ENCODE measurements at regions not wholly inside any gene's neighbourhood (a gene's known extent, or its start where the extent isn't known, plus 50 kb on each side); places are given as distances from the start of the nearest gene placed in this dataset.

GRCh38 chr19:30704771-30705330 lies 332.7 kb downstream of the ZNF536 start:
- H3K36me3 ChIP-seq: no peaks in the 10 kb centered on the region
- no peak overlapping the region for H3K27ac ChIP-seq
- H3K4me3 ChIP-seq: no peak overlapping the region
- TF ChIP-seq CTCF (IDR thresholded peaks at IDR 0.05; ENCODE audit: low read depth, low read length): no peak
- DNase-seq (ENCODE audit: low read depth in 1 of 2, low spot score in 1 of 2): no peak
- H3K9me3 ChIP-seq (ENCODE audit: low read depth): no peaks in the 10 kb centered on the region
- no peaks in the 10 kb centered on the region for H3K4me1 ChIP-seq (ENCODE audit: low read depth)
- peaks cover 21% of the 10 kb centered on the region for H3K27me3 ChIP-seq

GRCh38 chr19:30703645-30704044 lies 331.5 kb downstream of the ZNF536 start:
- no peak for TF ChIP-seq CTCF (IDR thresholded peaks at IDR 0.05; ENCODE audit: low read depth, low read length)

GRCh38 chr19:30701178-30701577 lies 329.0 kb downstream of the ZNF536 start:
- no peak for DNase-seq (ENCODE audit: low read depth in 1 of 2, low spot score in 1 of 2)
- Histone ChIP-seq H3K27ac (no peak overlapping the region), H3K9me3 (ENCODE audit: low read depth) (no peaks in the 10 kb centered on the region), H3K4me3 (no peak overlapping the region), H3K27me3 (peaks cover 18% of the 10 kb centered on the region), H3K4me1 (ENCODE audit: low read depth) (no peaks in the 10 kb centered on the region), H3K36me3 (no peaks in the 10 kb centered on the region)
- TF ChIP-seq CTCF (IDR thresholded peaks at IDR 0.05; ENCODE audit: low read depth, low read length): no peak

More at GRCh38 chr19:30703645-30704044, 331.5 kb downstream of the ZNF536 start:
- Histone ChIP-seq H3K4me1 (ENCODE audit: low read depth) (no peaks in the 10 kb centered on the region), H3K36me3 (no peaks in the 10 kb centered on the region), H3K4me3 (no peak overlapping the region), H3K27ac (no peak overlapping the region), H3K9me3 (ENCODE audit: low read depth) (no peaks in the 10 kb centered on the region), H3K27me3 (peaks cover 18% of the 10 kb centered on the region)
- DNase-seq (ENCODE audit: low read depth in 1 of 2, low spot score in 1 of 2): no peak

GRCh38 chr19:30699871-30700280 lies 327.7 kb downstream of the ZNF536 start:
- no peak for TF ChIP-seq CTCF (IDR thresholded peaks at IDR 0.05; ENCODE audit: low read depth, low read length)
- no peak overlapping the region for H3K4me3 ChIP-seq
- H3K9me3 ChIP-seq (ENCODE audit: low read depth): no peaks in the 10 kb centered on the region
- no peak for DNase-seq (ENCODE audit: low read depth in 1 of 2, low spot score in 1 of 2)
- H3K27ac ChIP-seq: no peak overlapping the region
- H3K27me3 ChIP-seq: peaks cover 18% of the 10 kb centered on the region
- H3K4me1 ChIP-seq (ENCODE audit: low read depth): no peaks in the 10 kb centered on the region
- H3K36me3 ChIP-seq: no peaks in the 10 kb centered on the region

- Histone ChIP-seq H3K36me3 (no peaks in the 10 kb centered on the region), H3K27ac (no peak overlapping the region), H3K4me1 (ENCODE audit: low read depth) (no peaks in the 10 kb centered on the region), H3K27me3 (peaks cover 35% of the 10 kb centered on the region), H3K9me3 (ENCODE audit: low read depth) (no peaks in the 10 kb centered on the region), H3K4me3 (no peak overlapping the region)
- peak; percentile 49 for TF ChIP-seq CTCF (IDR thresholded peaks at IDR 0.05; ENCODE audit: low read depth, low read length)
- DNase-seq (ENCODE audit: low read depth in 1 of 2, low spot score in 1 of 2): peak; percentile 32 to 68
Observed at GRCh38 chr19:30696514-30696913, 324.3 kb downstream of the ZNF536 start.
